ENCODE measurements at regions not wholly inside any gene's neighbourhood (a gene's known extent, or its start where the extent isn't known, plus 50 kb on each side); places are given as distances from the start of the nearest gene placed in this dataset.

DNA sequence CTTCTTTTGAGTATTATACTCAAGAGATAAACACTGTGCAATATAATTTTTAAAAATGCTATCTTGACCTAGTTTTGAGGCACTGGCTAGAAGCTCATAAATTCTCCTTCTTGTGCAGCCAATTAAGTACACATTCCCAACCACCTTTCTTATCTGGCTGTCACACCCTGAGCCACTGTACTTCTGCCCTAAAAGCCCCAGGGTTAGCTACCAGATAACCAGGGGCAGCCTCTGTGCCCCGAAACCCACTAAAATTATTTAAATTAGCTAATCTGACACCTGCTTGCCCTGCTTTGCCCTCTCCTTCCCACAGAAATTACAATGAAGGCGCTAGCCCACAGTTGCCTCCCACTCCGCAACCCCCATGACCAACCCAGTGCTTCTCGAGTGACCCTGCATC lies 597.3 kb upstream of the TYRP1 start:
- no peak for ATAC-seq (replicated peaks in 1 of 4)
- Mint-ChIP-seq H3K4me3 (no peak overlapping the region), H3K4me1 (no peaks in the 10 kb centered on the region), H3K36me3 (no peaks in the 10 kb centered on the region), H3K27me3 (no peaks in the 10 kb centered on the region), H3K27ac (no peak overlapping the region), H3K9me3 (peaks cover 6 to 39% (median 16%) of the 10 kb centered on the region in 3 donors)
- H3K4me3 ChIP-seq (ENCODE audit: control insufficient read depth in 1 of 2, extremely low read depth in 1 of 2, low read length in 1 of 2) = no peak overlapping the region
- H3K36me3 ChIP-seq (ENCODE audit: control insufficient read depth in 2 of 2, extremely low read depth in 1 of 2, insufficient read depth in 1 of 2, low read length in 1 of 2) = no peaks in the 10 kb centered on the region
- no peaks in the 10 kb centered on the region for H3K9me3 ChIP-seq
- ChIA-PET POLR2A (no interaction called here), CTCF (no interaction called here)
- no peak for DNase-seq
- WGBS (ENCODE audit: insufficient coverage) = 83% methylated on average over 3 of the region's 4 CpGs
- no peak overlapping the region for H3K27ac ChIP-seq (ENCODE audit: low read length)
- no peaks in the 10 kb centered on the region for H3K4me1 ChIP-seq (ENCODE audit: control insufficient read depth in 1 of 2, extremely low read depth in 1 of 2, insufficient read depth in 2 of 2, low read length in 2 of 2)
- H3K27me3 ChIP-seq (replicated peaks in 1 of 2; ENCODE audit: control insufficient read depth in 2 of 2, extremely low read depth in 1 of 2, insufficient read depth in 2 of 2, low read length in 1 of 2) = no peaks in the 10 kb centered on the region

DNA sequence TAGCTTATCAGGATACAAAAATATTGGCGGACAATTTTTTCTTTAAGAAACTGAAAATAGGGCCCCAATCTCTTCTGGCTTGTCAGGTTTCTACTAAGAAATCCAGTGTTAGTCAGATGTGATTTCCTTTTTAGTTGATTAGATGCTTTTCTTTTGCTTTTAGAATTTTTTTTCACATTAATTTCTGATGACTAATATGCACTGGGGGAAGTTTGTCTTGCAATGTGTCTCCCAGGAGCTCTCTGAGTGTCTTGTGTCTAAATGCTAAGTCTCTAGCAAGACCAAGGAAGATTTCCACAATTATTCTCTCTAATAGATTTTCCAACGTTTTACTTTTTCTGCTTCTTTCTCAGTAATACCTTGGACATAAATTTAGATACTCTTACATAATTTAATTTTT lies 559.8 kb upstream of the TYRP1 start:
- ATAC-seq (replicated peaks in 1 of 4) (no peak), DNase-seq (no peak)
- no CpG with 5 or more reads among the region's 2 CpGs for WGBS (ENCODE audit: insufficient coverage)
- no peaks in the 10 kb centered on the region for H3K27me3 Mint-ChIP-seq
- H3K36me3 Mint-ChIP-seq = no peaks in the 10 kb centered on the region
- no peaks in the 10 kb centered on the region for H3K36me3 ChIP-seq (ENCODE audit: control insufficient read depth in 2 of 2, extremely low read depth in 1 of 2, insufficient read depth in 1 of 2, low read length in 1 of 2)
- peaks cover 18 to 50% (median 27%) of the 10 kb centered on the region in 3 donors for H3K9me3 Mint-ChIP-seq
- H3K4me3 ChIP-seq (ENCODE audit: control insufficient read depth in 1 of 2, extremely low read depth in 1 of 2, low read length in 1 of 2) = no peak overlapping the region
- H3K27ac Mint-ChIP-seq = no peak overlapping the region
- H3K9me3 ChIP-seq = no peaks in the 10 kb centered on the region
- H3K27ac ChIP-seq (ENCODE audit: low read length) = no peak overlapping the region
- CTCF ChIA-PET = no interaction called here
- POLR2A ChIA-PET = no interaction called here
- H3K4me3 Mint-ChIP-seq = no peak overlapping the region
- H3K4me1 Mint-ChIP-seq = no peaks in the 10 kb centered on the region
- H3K4me1 ChIP-seq (ENCODE audit: control insufficient read depth in 1 of 2, extremely low read depth in 1 of 2, insufficient read depth in 2 of 2, low read length in 2 of 2) = no peaks in the 10 kb centered on the region
- no peaks in the 10 kb centered on the region for H3K27me3 ChIP-seq (replicated peaks in 1 of 2; ENCODE audit: control insufficient read depth in 2 of 2, extremely low read depth in 1 of 2, insufficient read depth in 2 of 2, low read length in 1 of 2)

DNA sequence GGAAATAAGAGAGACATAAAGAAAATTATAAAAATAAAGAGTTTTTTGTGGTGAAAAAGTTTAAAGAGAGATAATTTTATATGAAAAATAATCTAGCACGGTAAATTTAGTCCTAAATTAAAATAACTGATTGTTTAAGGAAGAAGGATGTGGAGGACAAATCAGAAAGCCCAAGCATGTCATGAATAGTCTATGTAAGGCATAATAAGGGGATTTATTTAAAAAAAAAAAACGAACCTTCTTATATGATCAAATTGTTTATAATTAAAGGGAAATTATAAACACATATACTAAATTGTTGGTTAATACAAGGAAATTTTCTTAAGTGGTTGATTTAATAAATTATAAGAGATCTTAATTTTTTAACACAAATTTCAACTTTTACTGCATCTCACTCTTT lies 551.8 kb upstream of the TYRP1 start:
- CTCF ChIA-PET = no interaction called here
- no peaks in the 10 kb centered on the region for H3K27me3 Mint-ChIP-seq
- peaks cover 2% of the 10 kb centered on the region for H3K9me3 ChIP-seq
- H3K4me1 Mint-ChIP-seq = no peaks in the 10 kb centered on the region
- no peak overlapping the region for H3K27ac Mint-ChIP-seq
- no peaks in the 10 kb centered on the region for H3K36me3 Mint-ChIP-seq
- POLR2A ChIA-PET = no interaction called here
- no peak overlapping the region for H3K27ac ChIP-seq (ENCODE audit: low read length)
- peaks cover 16 to 43% (median 19%) of the 10 kb centered on the region in 3 donors for H3K9me3 Mint-ChIP-seq
- H3K36me3 ChIP-seq (ENCODE audit: control insufficient read depth in 2 of 2, extremely low read depth in 1 of 2, insufficient read depth in 1 of 2, low read length in 1 of 2) = no peaks in the 10 kb centered on the region
- no CpG with 5 or more reads among the region's 2 CpGs for WGBS (ENCODE audit: insufficient coverage)
- H3K4me3 Mint-ChIP-seq = no peak overlapping the region
- no peaks in the 10 kb centered on the region for H3K4me1 ChIP-seq (ENCODE audit: control insufficient read depth in 1 of 2, extremely low read depth in 1 of 2, insufficient read depth in 2 of 2, low read length in 2 of 2)
- no peak overlapping the region for H3K4me3 ChIP-seq (ENCODE audit: control insufficient read depth in 1 of 2, extremely low read depth in 1 of 2, low read length in 1 of 2)
- DNase-seq (no peak), ATAC-seq (replicated peaks in 1 of 4) (no peak)
- no peaks in the 10 kb centered on the region for H3K27me3 ChIP-seq (replicated peaks in 1 of 2; ENCODE audit: control insufficient read depth in 2 of 2, extremely low read depth in 1 of 2, insufficient read depth in 2 of 2, low read length in 1 of 2)

DNA sequence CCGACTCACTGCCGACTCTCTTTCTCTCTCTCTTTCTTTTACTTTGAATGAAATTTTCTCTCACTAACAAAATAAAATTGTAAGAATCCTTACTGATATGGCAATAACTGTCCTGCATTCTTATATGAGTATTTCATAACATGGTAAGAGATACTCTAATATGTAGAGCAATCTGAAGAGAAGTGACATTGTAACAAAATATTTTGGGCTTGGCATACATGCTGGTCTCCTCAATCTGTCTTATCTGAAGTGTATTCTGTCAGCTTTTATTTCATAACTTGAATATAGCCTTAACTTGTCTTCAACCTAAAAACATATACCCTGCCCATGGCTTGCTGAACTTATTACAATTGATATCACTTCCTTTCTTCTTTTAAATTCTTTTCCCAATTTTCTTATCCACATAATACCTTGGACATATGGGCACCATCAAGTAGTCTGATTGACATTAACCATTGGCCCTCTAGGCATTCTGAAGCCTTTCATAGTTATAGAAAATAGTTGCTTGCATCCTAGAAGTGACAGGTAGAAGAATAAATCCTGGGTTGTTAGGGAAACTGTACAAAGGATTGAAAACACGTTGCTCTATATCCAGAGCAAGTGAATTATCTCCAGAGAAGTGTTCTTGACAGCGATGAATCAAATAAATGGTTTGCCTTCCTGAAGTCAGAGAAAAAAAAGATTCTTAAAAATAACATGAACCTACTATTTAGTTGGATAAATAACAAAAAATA lies 537.6 kb upstream of the TYRP1 start:
- Mint-ChIP-seq H3K4me3 (no peak overlapping the region), H3K4me1 (no peaks in the 10 kb centered on the region), H3K27me3 (no peaks in the 10 kb centered on the region), H3K9me3 (peaks cover 4 to 20% (median 19%) of the 10 kb centered on the region in 3 donors), H3K36me3 (no peaks in the 10 kb centered on the region), H3K27ac (no peak overlapping the region)
- no CpG with 5 or more reads among the region's 4 CpGs for WGBS (ENCODE audit: insufficient coverage)
- DNase-seq (no peak), ATAC-seq (replicated peaks in 1 of 4) (no peak)
- Histone ChIP-seq H3K9me3 (no peaks in the 10 kb centered on the region), H3K36me3 (ENCODE audit: control insufficient read depth in 2 of 2, extremely low read depth in 1 of 2, insufficient read depth in 1 of 2, low read length in 1 of 2) (no peaks in the 10 kb centered on the region), H3K27ac (ENCODE audit: low read length) (no peak overlapping the region), H3K4me1 (ENCODE audit: control insufficient read depth in 1 of 2, extremely low read depth in 1 of 2, insufficient read depth in 2 of 2, low read length in 2 of 2) (no peaks in the 10 kb centered on the region), H3K4me3 (ENCODE audit: control insufficient read depth in 1 of 2, extremely low read depth in 1 of 2, low read length in 1 of 2) (no peak overlapping the region), H3K27me3 (replicated peaks in 1 of 2; ENCODE audit: control insufficient read depth in 2 of 2, extremely low read depth in 1 of 2, insufficient read depth in 2 of 2, low read length in 1 of 2) (no peaks in the 10 kb centered on the region)
- ChIA-PET POLR2A (no interaction called here), CTCF (no interaction called here)

DNA sequence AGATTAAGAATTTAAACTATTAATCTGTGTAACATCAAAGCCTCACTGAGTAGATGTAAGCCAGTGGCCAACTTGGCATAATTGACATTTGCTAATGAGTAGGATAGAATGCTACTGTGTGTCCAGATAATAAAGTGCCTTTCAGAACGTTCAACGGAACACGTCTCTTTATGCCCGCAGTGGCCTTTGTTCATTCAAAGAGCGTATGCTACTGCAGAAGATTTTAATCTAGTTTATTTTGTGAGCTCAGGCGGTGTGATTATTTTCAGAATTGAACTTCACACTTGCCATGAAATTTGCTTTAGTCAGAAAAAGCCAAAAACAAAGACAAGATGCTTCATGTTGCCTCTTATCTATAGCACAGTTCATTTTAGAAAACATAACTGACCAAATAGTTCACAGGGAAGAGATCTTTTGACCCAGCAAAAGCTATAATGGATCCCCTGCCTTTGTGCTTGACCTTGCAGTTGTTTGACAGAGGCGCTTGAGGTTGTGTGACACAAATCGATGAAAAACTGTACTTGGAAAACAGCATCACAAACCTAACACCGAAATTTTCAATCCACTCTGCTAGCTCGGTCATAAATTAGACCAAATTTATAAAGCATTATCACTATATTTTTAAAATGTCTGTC lies 530.9 kb upstream of the TYRP1 start:
- Histone ChIP-seq H3K27ac (ENCODE audit: low read length) (no peak overlapping the region), H3K4me3 (ENCODE audit: control insufficient read depth in 1 of 2, extremely low read depth in 1 of 2, low read length in 1 of 2) (no peak overlapping the region), H3K36me3 (ENCODE audit: control insufficient read depth in 2 of 2, extremely low read depth in 1 of 2, insufficient read depth in 1 of 2, low read length in 1 of 2) (no peaks in the 10 kb centered on the region), H3K9me3 (no peaks in the 10 kb centered on the region), H3K27me3 (replicated peaks in 1 of 2; ENCODE audit: control insufficient read depth in 2 of 2, extremely low read depth in 1 of 2, insufficient read depth in 2 of 2, low read length in 1 of 2) (no peaks in the 10 kb centered on the region), H3K4me1 (ENCODE audit: control insufficient read depth in 1 of 2, extremely low read depth in 1 of 2, insufficient read depth in 2 of 2, low read length in 2 of 2) (no peaks in the 10 kb centered on the region)
- peaks cover 5 to 23% (median 9%) of the 10 kb centered on the region in 3 donors for H3K9me3 Mint-ChIP-seq
- H3K27me3 Mint-ChIP-seq = no peaks in the 10 kb centered on the region
- H3K36me3 Mint-ChIP-seq = no peaks in the 10 kb centered on the region
- H3K27ac Mint-ChIP-seq = no peak overlapping the region
- CTCF ChIA-PET = no interaction called here
- H3K4me1 Mint-ChIP-seq = no peaks in the 10 kb centered on the region
- H3K4me3 Mint-ChIP-seq = no peak overlapping the region
- DNase-seq = no peak
- no peak for ATAC-seq (replicated peaks in 1 of 4)
- WGBS (ENCODE audit: insufficient coverage) = 86% methylated on average over 6 of the region's 10 CpGs
- POLR2A ChIA-PET = no interaction called here

DNA sequence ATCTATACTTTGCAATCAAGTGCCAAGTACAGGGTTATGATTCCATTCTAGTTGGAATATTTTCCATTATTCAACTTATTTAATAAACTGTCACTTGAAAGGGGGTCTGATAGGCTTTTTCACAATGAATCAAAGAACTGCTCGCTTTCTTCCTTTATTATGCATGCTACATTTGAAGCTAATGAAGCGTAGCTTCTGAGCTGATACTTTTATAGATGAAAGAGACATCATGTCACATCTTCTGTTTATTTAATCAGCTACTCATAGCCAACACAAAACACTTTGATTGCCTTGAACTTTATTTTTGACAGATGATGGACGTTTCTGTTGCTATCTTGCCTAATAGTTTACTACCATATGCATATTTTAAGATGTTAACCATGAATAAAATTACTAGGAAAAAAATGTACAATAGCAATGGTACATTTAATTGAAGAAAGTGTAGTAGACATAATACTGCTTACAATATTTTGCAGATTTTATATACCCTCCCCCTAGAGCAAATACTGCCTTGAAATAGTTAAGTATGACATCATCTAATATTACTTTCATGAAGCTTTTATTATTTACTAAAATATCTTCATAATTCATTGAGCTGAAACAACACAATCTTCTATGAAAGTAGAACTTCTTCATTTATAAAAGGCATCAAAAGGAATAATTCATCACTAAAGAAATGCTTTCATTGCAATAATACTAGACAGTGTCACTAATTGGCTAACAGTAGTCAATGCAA lies 529.3 kb upstream of the TYRP1 start:
- Mint-ChIP-seq H3K36me3 (no peaks in the 10 kb centered on the region), H3K4me3 (no peak overlapping the region), H3K27ac (no peak overlapping the region), H3K9me3 (peaks cover 9 to 23% (median 10%) of the 10 kb centered on the region in 3 donors), H3K27me3 (no peaks in the 10 kb centered on the region), H3K4me1 (no peaks in the 10 kb centered on the region)
- H3K36me3 ChIP-seq (ENCODE audit: control insufficient read depth in 2 of 2, extremely low read depth in 1 of 2, insufficient read depth in 1 of 2, low read length in 1 of 2) = no peaks in the 10 kb centered on the region
- no peaks in the 10 kb centered on the region for H3K27me3 ChIP-seq (replicated peaks in 1 of 2; ENCODE audit: control insufficient read depth in 2 of 2, extremely low read depth in 1 of 2, insufficient read depth in 2 of 2, low read length in 1 of 2)
- DNase-seq = no peak
- no peak overlapping the region for H3K4me3 ChIP-seq (ENCODE audit: control insufficient read depth in 1 of 2, extremely low read depth in 1 of 2, low read length in 1 of 2)
- H3K27ac ChIP-seq (ENCODE audit: low read length) = no peak overlapping the region
- WGBS (ENCODE audit: insufficient coverage) = no CpG with 5 or more reads among the region's 3 CpGs
- no peak for ATAC-seq (replicated peaks in 1 of 4)
- H3K4me1 ChIP-seq (ENCODE audit: control insufficient read depth in 1 of 2, extremely low read depth in 1 of 2, insufficient read depth in 2 of 2, low read length in 2 of 2) = no peaks in the 10 kb centered on the region
- CTCF ChIA-PET = interaction anchor here in 1 of 2 donors (1.0 kb wide), 1 partner anchor 14 kb away, joined by 3 read pairs; no protein-coding TSS in a partner anchor
- H3K9me3 ChIP-seq = no peaks in the 10 kb centered on the region
- POLR2A ChIA-PET = no interaction called here

All from T-cell (primary cell).